Lower lobe of right lung (tissue), 2 donors: ENCODE measurements at regions not wholly inside any gene's neighbourhood (a gene's known extent, or its start where the extent isn't known, plus 50 kb on each side); places are given as distances from the start of the nearest gene placed in this dataset.

Experiments used
- ATAC-seq, 2 donors: fragments of 200-7000 bp; cut with Tn5 transposase; one replicate each; pipeline ENCODE4 v1.9.1; 2020 to 2022; ENCODE audit warnings: mild to moderate bottlenecking in 2 of 2, moderate library complexity in 2 of 2
- DNase-seq: peaks from one replicate; pipeline ENCODE4 v3.0.0-alpha.2; 2020
- H3K27ac ChIP-seq: fragments of 200-600 bp; one replicate; pipeline ENCODE4 v1.8.0; 2022
- H3K27me3 ChIP-seq: fragments of 200-600 bp; one replicate; pipeline ENCODE4 v1.8.0; 2022; ENCODE audit warnings: low read depth
- H3K36me3 ChIP-seq: fragments of 200-600 bp; one replicate; pipeline ENCODE4 v1.8.0; 2022; ENCODE audit warnings: mild to moderate bottlenecking
- H3K4me1 ChIP-seq: fragments of 200-600 bp; one replicate; pipeline ENCODE4 v1.8.0; 2022
- H3K4me3 ChIP-seq: fragments of 200-600 bp; one replicate; pipeline ENCODE4 v1.8.0; 2022; ENCODE audit warnings: mild to moderate bottlenecking
- H3K9me3 ChIP-seq: fragments of 200-600 bp; one replicate; pipeline ENCODE4 v1.8.0; 2022
- CTCF ChIP-seq: fragments of 200-600 bp; IDR thresholded peaks from one replicate; pipeline ENCODE4 v1.8.0; 2022; ENCODE audit warnings: antibody characterized with exemption, mild to moderate bottlenecking
- intact Hi-C: fragments of 100-400 bp; cut with DNase I; formaldehyde crosslinking; loops from one replicate; pipeline ENCODE4 v1.11.0; 2022
- donor health status: DM: no; HTN: yes; CAD: no; lungs with severe emphysema.

DNA sequence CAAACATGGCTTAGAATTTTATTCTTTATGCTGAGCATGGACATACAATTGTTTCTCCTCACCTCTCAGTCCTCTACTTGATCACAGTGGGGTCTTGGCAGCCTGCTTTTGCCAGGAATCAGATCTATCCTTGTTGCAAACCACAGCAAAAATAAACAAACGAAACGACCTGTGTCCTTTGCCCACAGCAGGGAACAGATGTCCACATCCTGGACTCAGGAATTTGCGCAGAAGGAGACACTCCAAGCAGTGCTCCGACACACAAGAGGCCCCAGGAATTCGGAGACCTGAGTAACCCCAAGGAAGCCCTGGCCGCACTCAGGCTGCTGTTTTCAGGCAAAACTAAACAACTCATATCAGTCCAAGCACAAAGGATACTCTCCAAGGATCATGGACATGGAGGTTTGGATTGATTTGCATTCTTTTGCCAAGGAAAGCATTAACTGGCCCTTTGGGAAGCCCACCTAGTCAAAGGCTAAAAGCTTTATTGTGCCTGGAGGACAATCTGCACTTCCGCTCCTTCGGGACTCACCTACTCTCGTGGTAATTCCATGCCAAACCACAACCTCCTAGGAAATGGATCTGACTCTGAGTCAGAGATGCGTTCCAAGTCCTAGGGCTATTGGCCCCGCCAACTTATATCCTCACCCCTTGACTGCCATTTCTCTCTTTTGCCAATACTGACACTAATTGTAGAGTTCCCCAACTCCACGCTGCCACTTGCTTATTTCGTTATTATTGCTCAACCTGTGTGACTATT lies 271.1 kb upstream of the CDH11 start:
- no peaks in the 10 kb centered on the region for H3K4me1 ChIP-seq
- no peak for TF ChIP-seq CTCF
- H3K27me3 ChIP-seq: no peaks in the 10 kb centered on the region
- no peaks in the 10 kb centered on the region for H3K36me3 ChIP-seq
- ATAC-seq (peak in 1 of 2 donors; percentile 37), DNase-seq (peak; percentile 44)
- intact Hi-C loops: no loop called here
- H3K4me3 ChIP-seq: no peak overlapping the region
- H3K9me3 ChIP-seq: no peaks in the 10 kb centered on the region
- H3K27ac ChIP-seq: no peak overlapping the region

DNA sequence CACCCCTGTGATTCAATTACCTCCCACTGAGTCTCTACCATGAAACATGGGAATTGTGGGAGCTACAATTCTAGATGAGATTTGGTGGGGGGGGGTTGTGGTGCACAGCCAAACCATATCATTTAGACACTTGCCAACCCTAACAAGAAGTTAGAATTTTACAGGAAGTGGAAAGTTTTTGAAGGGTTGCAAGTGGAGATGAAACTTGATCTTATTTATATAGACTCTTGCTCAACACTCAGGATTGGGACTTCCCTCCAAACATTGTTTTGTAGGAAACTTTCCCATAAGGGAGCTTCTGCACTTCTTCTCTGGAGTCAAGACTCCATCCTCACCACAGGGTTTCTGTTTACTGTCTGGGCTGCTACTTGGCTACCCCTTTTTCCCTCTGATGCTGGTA lies 266.7 kb upstream of the CDH11 start:
- Histone ChIP-seq H3K27me3 (no peaks in the 10 kb centered on the region), H3K4me3 (no peak overlapping the region), H3K4me1 (no peaks in the 10 kb centered on the region), H3K9me3 (no peaks in the 10 kb centered on the region), H3K27ac (no peak overlapping the region), H3K36me3 (no peaks in the 10 kb centered on the region)
- DNase-seq (no peak), ATAC-seq (no peak)
- intact Hi-C loops: no loop called here
- no peak for TF ChIP-seq CTCF

GRCh38 chr16:65386672-65387071 lies 264.8 kb upstream of the CDH11 start:
- Histone ChIP-seq H3K4me1 (no peaks in the 10 kb centered on the region), H3K4me3 (no peak overlapping the region), H3K9me3 (no peaks in the 10 kb centered on the region), H3K27ac (no peak overlapping the region), H3K36me3 (no peaks in the 10 kb centered on the region), H3K27me3 (no peaks in the 10 kb centered on the region)
- ATAC-seq (no peak), DNase-seq (no peak)
- TF ChIP-seq CTCF: no peak
- intact Hi-C loops: no loop called here

GRCh38 chr16:65384441-65384840 lies 262.6 kb upstream of the CDH11 start:
- H3K9me3 ChIP-seq: no peaks in the 10 kb centered on the region
- H3K36me3 ChIP-seq: no peaks in the 10 kb centered on the region
- intact Hi-C loops: no loop called here
- TF ChIP-seq CTCF: no peak
- H3K4me1 ChIP-seq: no peaks in the 10 kb centered on the region
- DNase-seq (no peak), ATAC-seq (no peak)
- H3K4me3 ChIP-seq: no peak overlapping the region
- no peak overlapping the region for H3K27ac ChIP-seq
- no peaks in the 10 kb centered on the region for H3K27me3 ChIP-seq

- Histone ChIP-seq H3K36me3 (no peaks in the 10 kb centered on the region), H3K27ac (no peak overlapping the region), H3K4me1 (peaks cover 9% of the 10 kb centered on the region), H3K4me3 (no peak overlapping the region), H3K27me3 (no peaks in the 10 kb centered on the region), H3K9me3 (no peaks in the 10 kb centered on the region)
- DNase-seq (no peak), ATAC-seq (no peak)
- intact Hi-C loops: no loop called here
- TF ChIP-seq CTCF: no peak
Measured at GRCh38 chr16:65377195-65377594, 255.3 kb upstream of the CDH11 start.
